ENCODE measurements at regions not wholly inside any gene's neighbourhood (a gene's known extent, or its start where the extent isn't known, plus 50 kb on each side); places are given as distances from the start of the nearest gene placed in this dataset.

DNA sequence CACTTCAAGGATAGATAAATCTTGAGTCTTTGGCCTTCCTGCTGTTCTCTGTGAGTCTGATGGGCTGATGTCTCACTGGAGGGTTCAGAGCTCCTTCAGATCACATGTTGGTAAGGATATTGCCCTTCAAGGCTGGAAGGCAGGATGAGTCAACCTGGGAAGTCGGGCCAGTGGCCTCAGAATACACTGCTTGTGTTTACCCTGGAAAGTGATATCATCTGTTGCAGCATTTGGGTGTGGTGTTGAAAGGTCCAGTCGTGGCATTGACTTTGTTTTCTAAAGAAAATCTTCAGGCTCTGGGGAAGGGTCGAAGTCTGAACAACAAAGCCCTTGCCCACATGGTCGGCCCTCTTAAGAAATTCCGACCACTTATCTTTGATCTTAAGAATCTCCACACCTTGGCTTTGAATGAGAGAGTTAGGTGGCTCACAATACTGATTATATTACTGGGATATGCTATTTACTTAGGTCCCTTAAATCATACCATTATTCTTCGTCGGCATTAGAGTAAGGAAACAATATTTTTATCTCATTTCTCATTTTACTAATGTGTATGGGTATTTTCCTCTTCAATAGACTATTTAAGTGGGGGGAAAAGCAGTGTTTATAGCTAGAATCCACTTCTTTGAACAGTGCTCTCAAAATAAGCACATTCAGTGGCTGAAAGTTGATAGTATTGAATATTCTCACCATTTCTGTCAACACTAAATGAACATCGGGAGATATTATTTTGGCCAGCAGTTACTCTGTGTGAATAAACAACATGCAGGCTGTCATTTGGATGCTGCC, 303.9 kb upstream of the RASGRP1 start:
- Histone ChIP-seq H3K4me1 (ENCODE audit: control insufficient read depth in 1 of 2, insufficient read depth in 2 of 2, low read depth in 1 of 2, low read length in 1 of 2) (peaks cover 0 to 6% of the 10 kb centered on the region in 2 experiments; a peak in 3 of 4 replicates), H3K79me2 (ENCODE audit: insufficient read depth) (no peaks in the 10 kb centered on the region), H3F3A (replicated peaks; ENCODE audit: insufficient read depth) (no peaks in the 10 kb centered on the region), H3K9me2 (no peaks in the 10 kb centered on the region), H3K4me3 (ENCODE audit: low read depth in 2 of 2, low read length in 1 of 2) (no peak overlapping the region), H3K9ac (no peak overlapping the region), H3K4me2 (no peak overlapping the region), H4K20me1 (ENCODE audit: insufficient read depth) (no peaks in the 10 kb centered on the region), H3K27me3 (ENCODE audit: insufficient read depth) (no peaks in the 10 kb centered on the region), H2AFZ (ENCODE audit: low read depth) (no peak overlapping the region), H3K36me3 (replicated peaks in 1 of 2; ENCODE audit: control insufficient read depth in 1 of 2, insufficient read depth in 2 of 2, low read length in 1 of 2) (no peaks in the 10 kb centered on the region), H3K27ac (ENCODE audit: low read depth in 2 of 2, low read length in 1 of 2) (peak overlapping the region in 1 of 2 experiments; percentile 56; a peak in 2 of 4 replicates), H3K9me3 (no peaks in the 10 kb centered on the region)
- ChIA-PET CTCF (interaction anchor here (0.7 to 1.2 kb wide), 2 partner anchors 122 to 712 kb away, joined by 3 read pairs; no protein-coding TSS in a partner anchor), POLR2A (no interaction called here)
- TF ChIP-seq ZBTB33 (IDR thresholded peaks at IDR 0.05; ENCODE audit: borderline replicate concordance, low read depth) (no peak), RXRA (IDR thresholded peaks at IDR 0.05; ENCODE audit: borderline replicate concordance, low read depth) (peak; percentile 73; the same call in 1 of the 2 replicates), FOSL2 (IDR thresholded peaks at IDR 0.05; ENCODE audit: borderline replicate concordance, low read depth) (peak; percentile 71), ELF1 (IDR thresholded peaks at IDR 0.05) (no peak), TCF12 (IDR thresholded peaks at IDR 0.05) (peak; percentile 62), GABPA (IDR thresholded peaks at IDR 0.05; ENCODE audit: low read depth) (no peak), EZH2phosphoT487 (IDR thresholded peaks at IDR 0.05; ENCODE audit: borderline replicate concordance, low read depth) (no peak), RCOR1 (IDR thresholded peaks at IDR 0.05; ENCODE audit: low read length) (no peak), JUND (IDR thresholded peaks at IDR 0.05) (peak; percentile 61; the same call in 1 of the 2 replicates), TAF1 (IDR thresholded peaks at IDR 0.05; ENCODE audit: borderline replicate concordance, low read depth, low read length) (no peak), USF1 (IDR thresholded peaks at IDR 0.05; ENCODE audit: borderline replicate concordance, low read depth) (peak; percentile 60; the same call in 1 of the 2 replicates)
- TF ChIP-seq, protein P1, sequence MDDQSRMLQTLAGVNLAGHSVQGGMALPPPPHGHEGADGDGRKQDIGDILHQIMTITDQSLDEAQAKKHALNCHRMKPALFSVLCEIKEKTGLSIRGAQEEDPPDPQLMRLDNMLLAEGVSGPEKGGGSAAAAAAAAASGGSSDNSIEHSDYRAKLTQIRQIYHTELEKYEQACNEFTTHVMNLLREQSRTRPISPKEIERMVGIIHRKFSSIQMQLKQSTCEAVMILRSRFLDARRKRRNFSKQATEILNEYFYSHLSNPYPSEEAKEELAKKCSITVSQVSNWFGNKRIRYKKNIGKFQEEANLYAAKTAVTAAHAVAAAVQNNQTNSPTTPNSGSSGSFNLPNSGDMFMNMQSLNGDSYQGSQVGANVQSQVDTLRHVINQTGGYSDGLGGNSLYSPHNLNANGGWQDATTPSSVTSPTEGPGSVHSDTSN (IDR thresholded peaks at IDR 0.05) = peak; percentile 43
- TF ChIP-seq, protein P2, sequence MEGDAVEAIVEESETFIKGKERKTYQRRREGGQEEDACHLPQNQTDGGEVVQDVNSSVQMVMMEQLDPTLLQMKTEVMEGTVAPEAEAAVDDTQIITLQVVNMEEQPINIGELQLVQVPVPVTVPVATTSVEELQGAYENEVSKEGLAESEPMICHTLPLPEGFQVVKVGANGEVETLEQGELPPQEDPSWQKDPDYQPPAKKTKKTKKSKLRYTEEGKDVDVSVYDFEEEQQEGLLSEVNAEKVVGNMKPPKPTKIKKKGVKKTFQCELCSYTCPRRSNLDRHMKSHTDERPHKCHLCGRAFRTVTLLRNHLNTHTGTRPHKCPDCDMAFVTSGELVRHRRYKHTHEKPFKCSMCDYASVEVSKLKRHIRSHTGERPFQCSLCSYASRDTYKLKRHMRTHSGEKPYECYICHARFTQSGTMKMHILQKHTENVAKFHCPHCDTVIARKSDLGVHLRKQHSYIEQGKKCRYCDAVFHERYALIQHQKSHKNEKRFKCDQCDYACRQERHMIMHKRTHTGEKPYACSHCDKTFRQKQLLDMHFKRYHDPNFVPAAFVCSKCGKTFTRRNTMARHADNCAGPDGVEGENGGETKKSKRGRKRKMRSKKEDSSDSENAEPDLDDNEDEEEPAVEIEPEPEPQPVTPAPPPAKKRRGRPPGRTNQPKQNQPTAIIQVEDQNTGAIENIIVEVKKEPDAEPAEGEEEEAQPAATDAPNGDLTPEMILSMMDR (IDR thresholded peaks at IDR 0.05) = no peak
- TF ChIP-seq, protein P3, sequence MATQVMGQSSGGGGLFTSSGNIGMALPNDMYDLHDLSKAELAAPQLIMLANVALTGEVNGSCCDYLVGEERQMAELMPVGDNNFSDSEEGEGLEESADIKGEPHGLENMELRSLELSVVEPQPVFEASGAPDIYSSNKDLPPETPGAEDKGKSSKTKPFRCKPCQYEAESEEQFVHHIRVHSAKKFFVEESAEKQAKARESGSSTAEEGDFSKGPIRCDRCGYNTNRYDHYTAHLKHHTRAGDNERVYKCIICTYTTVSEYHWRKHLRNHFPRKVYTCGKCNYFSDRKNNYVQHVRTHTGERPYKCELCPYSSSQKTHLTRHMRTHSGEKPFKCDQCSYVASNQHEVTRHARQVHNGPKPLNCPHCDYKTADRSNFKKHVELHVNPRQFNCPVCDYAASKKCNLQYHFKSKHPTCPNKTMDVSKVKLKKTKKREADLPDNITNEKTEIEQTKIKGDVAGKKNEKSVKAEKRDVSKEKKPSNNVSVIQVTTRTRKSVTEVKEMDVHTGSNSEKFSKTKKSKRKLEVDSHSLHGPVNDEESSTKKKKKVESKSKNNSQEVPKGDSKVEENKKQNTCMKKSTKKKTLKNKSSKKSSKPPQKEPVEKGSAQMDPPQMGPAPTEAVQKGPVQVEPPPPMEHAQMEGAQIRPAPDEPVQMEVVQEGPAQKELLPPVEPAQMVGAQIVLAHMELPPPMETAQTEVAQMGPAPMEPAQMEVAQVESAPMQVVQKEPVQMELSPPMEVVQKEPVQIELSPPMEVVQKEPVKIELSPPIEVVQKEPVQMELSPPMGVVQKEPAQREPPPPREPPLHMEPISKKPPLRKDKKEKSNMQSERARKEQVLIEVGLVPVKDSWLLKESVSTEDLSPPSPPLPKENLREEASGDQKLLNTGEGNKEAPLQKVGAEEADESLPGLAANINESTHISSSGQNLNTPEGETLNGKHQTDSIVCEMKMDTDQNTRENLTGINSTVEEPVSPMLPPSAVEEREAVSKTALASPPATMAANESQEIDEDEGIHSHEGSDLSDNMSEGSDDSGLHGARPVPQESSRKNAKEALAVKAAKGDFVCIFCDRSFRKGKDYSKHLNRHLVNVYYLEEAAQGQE (IDR thresholded peaks at IDR 0.05; ENCODE audit: low read depth, low read length) = 0 out of 2 replicates have a peak, but pooled peaks have one; percentile 6
- TF ChIP-seq, protein P4, sequence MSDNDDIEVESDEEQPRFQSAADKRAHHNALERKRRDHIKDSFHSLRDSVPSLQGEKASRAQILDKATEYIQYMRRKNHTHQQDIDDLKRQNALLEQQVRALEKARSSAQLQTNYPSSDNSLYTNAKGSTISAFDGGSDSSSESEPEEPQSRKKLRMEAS (IDR thresholded peaks at IDR 0.05; ENCODE audit: low read depth) = peak; percentile 76; the same call in 1 of the 2 replicates
- 65% methylated on average over 8 of the region's 8 CpGs for WGBS (ENCODE audit: low lambda C conversion rate)
- no peak for DNase-seq

Measured in SK-N-SH (cell line).